IMR-90 (cell line): ENCODE measurements at regions not wholly inside any gene's neighbourhood (a gene's known extent, or its start where the extent isn't known, plus 50 kb on each side); places are given as distances from the start of the nearest gene placed in this dataset.

Experiments used
- ATAC-seq: fragments of 200-7000 bp; cut with Tn5 transposase; 2 replicates; pipeline ENCODE4 v1.9.1; 2020; ENCODE audit warnings: low read depth, mild to moderate bottlenecking, moderate library complexity
- BruUV-seq: library from RNA; stranded (reverse); fragments of 400-500 nt; replicated peaks from 2 replicates; lab custom pipeline; 2021; lab: Mats Ljungman, UMichigan
- CTCF ChIA-PET: fragments of 300-600 bp; formaldehyde crosslinking; extraction: SDS; loops from one replicate; lab custom pipeline; 2021; ENCODE audit warnings: antibody characterized with exemption; lab: Yijun Ruan, JAX
- POLR2A ChIA-PET: fragments of 300-600 bp; sonication (Branson Sonifier 250); formaldehyde crosslinking; loops from one replicate; lab custom pipeline; 2022; ENCODE audit warnings: antibody characterized with exemption; ENCODE audit not compliant: unreplicated experiment; lab: Charles Lee
- DNase-seq: peaks from one replicate; pipeline ENCODE4 v3.0.0; 2013
- H2AFZ ChIP-seq: replicated peaks from 2 replicates; pipeline ENCODE3; 2013; ENCODE audit warnings: low read length, mild to moderate bottlenecking; ENCODE audit not compliant: poor library complexity
- H2AK5ac ChIP-seq: 2 replicates; pipeline ENCODE4 v1.6.1; 2013; ENCODE audit warnings: low read depth, low read length, inconsistent platforms
- H2AK9ac ChIP-seq: replicated peaks from 2 replicates; pipeline ENCODE3; 2013; ENCODE audit warnings: mild to moderate bottlenecking, low read depth, low read length, moderate library complexity; ENCODE audit not compliant: poor library complexity
- H2BK120ac ChIP-seq: 2 replicates; pipeline ENCODE4 v1.6.1; 2013; ENCODE audit warnings: low read depth, low read length, inconsistent platforms
- H2BK15ac ChIP-seq: 3 replicates; pipeline ENCODE4 v1.6.1; 2013; ENCODE audit warnings: low read depth, low read length, inconsistent platforms
- H2BK20ac ChIP-seq: 2 replicates; pipeline ENCODE4 v1.6.1; 2013; ENCODE audit warnings: low read depth, mild to moderate bottlenecking, inconsistent platforms, low read length, moderate library complexity
- H2BK5ac ChIP-seq: 2 replicates; pipeline ENCODE4 v1.6.1; 2013; ENCODE audit warnings: mild to moderate bottlenecking, low read depth, low read length, inconsistent platforms; ENCODE audit not compliant: poor library complexity, severe bottlenecking
- H3K14ac ChIP-seq: replicated peaks from 2 replicates; pipeline ENCODE4 v1.6.1; 2013; ENCODE audit warnings: low read depth, low read length, inconsistent platforms
- H3K18ac ChIP-seq: 2 replicates; pipeline ENCODE4 v1.6.1; 2013; ENCODE audit warnings: low read depth, low read length, control low read depth
- H3K23ac ChIP-seq: 2 replicates; pipeline ENCODE4 v1.6.1; 2013; ENCODE audit warnings: low read depth, low read length, inconsistent platforms
- H3K27ac ChIP-seq: 2 replicates; pipeline ENCODE4 v1.5.1; 2013; ENCODE audit warnings: mild to moderate bottlenecking, control low read depth, low read length; ENCODE audit not compliant: insufficient read depth
- H3K27me3 ChIP-seq: 2 replicates; pipeline ENCODE4 v1.6.1; 2013; ENCODE audit warnings: low read length; ENCODE audit not compliant: control insufficient read depth, insufficient read depth
- H3K36me3 ChIP-seq: 2 replicates; pipeline ENCODE4 v1.6.1; 2013; ENCODE audit warnings: low read length, mixed read lengths; ENCODE audit not compliant: control insufficient read depth, insufficient read depth
- H3K4ac ChIP-seq: 2 replicates; pipeline ENCODE4 v1.6.1; 2013; ENCODE audit warnings: low read depth, low read length, inconsistent platforms
- H3K4me1 ChIP-seq: 2 replicates; pipeline ENCODE4 v1.6.1; 2013; ENCODE audit warnings: low read length, mixed read lengths; ENCODE audit not compliant: control insufficient read depth, insufficient read depth
- H3K4me2 ChIP-seq: 2 replicates; pipeline ENCODE4 v1.6.1; 2013; ENCODE audit warnings: low read depth, mild to moderate bottlenecking, control low read depth, low read length, moderate library complexity
- H3K4me3 ChIP-seq: 2 replicates; pipeline ENCODE4 v1.5.1; 2013; ENCODE audit warnings: low read depth, mild to moderate bottlenecking, control low read depth, low read length, moderate library complexity; ENCODE audit not compliant: insufficient read depth
- H3K56ac ChIP-seq: 2 replicates; pipeline ENCODE4 v1.6.1; 2013; ENCODE audit warnings: low read length, inconsistent platforms; ENCODE audit not compliant: insufficient read depth; ENCODE audit errors: extremely low read depth
- H3K79me1 ChIP-seq, 2 experiments: 2 replicates each; pipeline ENCODE4 v1.6.1; 2013; ENCODE audit warnings: low read length in 2 of 2, inconsistent platforms in 1 of 2, low read depth in 1 of 2
- H3K9ac ChIP-seq: 2 replicates; pipeline ENCODE4 v1.6.1; 2013; ENCODE audit warnings: low read depth, low read length, control low read depth
- H3K9me1 ChIP-seq: 2 replicates; pipeline ENCODE4 v1.6.1; 2013; ENCODE audit warnings: low read length, inconsistent platforms; ENCODE audit not compliant: insufficient read depth
- H3K9me3 ChIP-seq: 2 replicates; pipeline ENCODE4 v1.6.1; 2013; ENCODE audit warnings: low read length; ENCODE audit not compliant: control insufficient read depth, insufficient read depth
- H4K20me1 ChIP-seq: 2 replicates; pipeline ENCODE4 v1.6.1; 2013; ENCODE audit warnings: low read length, inconsistent platforms; ENCODE audit not compliant: insufficient read depth
- H4K5ac ChIP-seq: 2 replicates; pipeline ENCODE4 v1.6.1; 2013; ENCODE audit warnings: mild to moderate bottlenecking, low read depth, low read length, control low read depth
- H4K8ac ChIP-seq, 2 experiments: 2 replicates each; pipeline ENCODE4 v1.6.1; 2013; ENCODE audit warnings: low read depth in 2 of 2, low read length in 2 of 2, control low read depth in 1 of 2, inconsistent platforms in 1 of 2
- H4K91ac ChIP-seq: 2 replicates; pipeline ENCODE4 v1.6.1; 2013; ENCODE audit warnings: low read depth, low read length, inconsistent platforms; ENCODE audit not compliant: insufficient read depth
- BHLHE40 ChIP-seq: fragments of 150-350 bp; IDR thresholded peaks from 2 replicates; pipeline ENCODE4 v1.6.1; 2016; ENCODE audit warnings: mild to moderate bottlenecking, low read depth, low read length
- CHD1 ChIP-seq: IDR thresholded peaks from 2 replicates; pipeline ENCODE4 v1.6.1; 2012; ENCODE audit warnings: low read depth, low read length, improper control_type of control experiment
- FOS ChIP-seq: fragments of 150-350 bp; IDR thresholded peaks from 2 replicates; pipeline ENCODE4 v1.6.1; 2016; ENCODE audit warnings: low read depth, low read length
- MAFK ChIP-seq: IDR thresholded peaks from 2 replicates; pipeline ENCODE4 v1.6.1; 2012; ENCODE audit warnings: low read depth, low read length, improper control_type of control experiment
- MXI1 ChIP-seq: IDR thresholded peaks from 2 replicates; pipeline ENCODE4 v1.6.1; 2012; ENCODE audit warnings: low read depth, mild to moderate bottlenecking, low read length, moderate library complexity, borderline replicate concordance
- NFE2L2 ChIP-seq: fragments of 150-350 bp; IDR thresholded peaks from 2 replicates; pipeline ENCODE4 v1.6.1; 2016; ENCODE audit warnings: low read depth, mild to moderate bottlenecking, low read length
- POLR2A ChIP-seq: IDR thresholded peaks from 2 replicates; pipeline ENCODE4 v1.6.1; 2012; ENCODE audit warnings: mild to moderate bottlenecking, low read depth, low read length
- RAD21 ChIP-seq: IDR thresholded peaks from 2 replicates; pipeline ENCODE4 v1.6.1; 2012; ENCODE audit warnings: low read length, improper control_type of control experiment
- RCOR1 ChIP-seq: IDR thresholded peaks from 2 replicates; pipeline ENCODE4 v1.6.1; 2012; ENCODE audit warnings: mild to moderate bottlenecking, low read length, improper control_type of control experiment; ENCODE audit not compliant: insufficient replicate concordance
- RFX5 ChIP-seq: IDR thresholded peaks from 2 replicates; pipeline ENCODE4 v1.8.0; 2012; ENCODE audit warnings: low read depth, mild to moderate bottlenecking, low read length, moderate library complexity
- SMC3 ChIP-seq: fragments of 150-350 bp; IDR thresholded peaks from 2 replicates; pipeline ENCODE4 v1.6.1; 2016; ENCODE audit warnings: low read depth, mild to moderate bottlenecking, antibody characterized with exemption, low read length, moderate library complexity
- WGBS, 2 experiments: methylation state at CpG; one replicate each; pipeline versions ENCODE4 v1.1.5 to v1.1.7; 2013; ENCODE audit warnings: missing lambda C conversion rate in 2 of 2; ENCODE audit not compliant: insufficient read length in 1 of 2; ENCODE audit errors: extremely low coverage in 2 of 2; 5-methylcytosine and 5-hydroxymethylcytosine counted together
- dilution Hi-C: fragments of 300-500 bp; cut with HindIII; formaldehyde crosslinking; loops from one replicate; pipeline ENCODE4 v1.14.3; 2018; ENCODE audit warnings: low sequenced_read_pairs; ENCODE audit not compliant: unreplicated experiment
- in situ Hi-C: fragments of 300-500 bp; cut with MboI; formaldehyde crosslinking; loops from 3 replicates; pipeline ENCODE4 v1.14.3; 2019; ENCODE audit warnings: low sequenced_read_pairs, inconsistent platforms, mixed read lengths
- intact Hi-C: fragments of 100-400 bp; cut with micrococcal nuclease; formaldehyde crosslinking; loops from 2 replicates; pipeline ENCODE4 v1.10.0; 2022
- TF ChIP-seq, protein P1 (sequence below): fragments of 150-350 bp; IDR thresholded peaks from 2 replicates; pipeline ENCODE4 v1.6.1; 2017; ENCODE audit warnings: mild to moderate bottlenecking, antibody characterized with exemption, low read length, low read depth
- TF ChIP-seq, protein P2 (sequence below): conservative IDR thresholded peaks from 2 replicates; pipeline ENCODE4 v1.5.1; 2012; ENCODE audit warnings: mild to moderate bottlenecking, low read depth, low read length, improper control_type of control experiment
- TF ChIP-seq, protein P3 (sequence below): fragments of 150-350 bp; IDR thresholded peaks from 2 replicates; pipeline ENCODE4 v1.6.1; 2016; ENCODE audit warnings: low read depth, mild to moderate bottlenecking, low read length, moderate library complexity, borderline replicate concordance

DNA sequence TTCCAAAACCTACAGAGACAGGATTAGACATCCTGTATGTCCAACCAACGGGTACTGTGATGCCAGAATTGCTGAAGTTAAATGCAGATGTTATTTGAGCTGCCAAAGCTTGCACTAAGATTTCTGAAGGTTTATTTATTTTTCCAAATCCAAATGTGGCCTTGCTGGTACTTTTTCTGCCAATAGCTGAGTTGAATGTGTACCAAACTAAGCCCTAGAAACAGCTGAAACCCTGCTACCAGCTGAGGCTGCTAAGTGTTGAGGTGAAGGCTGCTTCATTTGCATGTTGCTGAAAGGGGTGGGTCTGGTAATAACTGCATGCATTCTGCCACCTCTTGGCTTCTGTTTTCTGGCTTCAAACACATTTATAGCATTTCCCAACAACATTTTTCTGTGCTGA, 366.5 kb downstream of the FAT4 start:
- Histone ChIP-seq H4K20me1 (no peaks in the 10 kb centered on the region), H3K9me3 (no peaks in the 10 kb centered on the region), H3K4me2 (no peak overlapping the region), H3K4ac (no peak overlapping the region), H2AFZ (no peak overlapping the region), H3K56ac (no peak overlapping the region), H2AK5ac (no peak overlapping the region), H3K14ac (no peak overlapping the region), H3K27ac (no peak overlapping the region), H2AK9ac (no peak overlapping the region), H3K18ac (no peak overlapping the region), H4K91ac (no peak overlapping the region), H2BK15ac (no peak overlapping the region), H3K79me1 (no peaks in the 10 kb centered on the region), H4K8ac (no peak overlapping the region), H3K4me1 (0 out of 2 replicates have a peak, but pooled peaks cover 2% of the 10 kb centered on the region), H3K23ac (no peak overlapping the region), H2BK5ac (no peak overlapping the region), H3K4me3 (no peak overlapping the region), H3K36me3 (no peaks in the 10 kb centered on the region), H3K9me1 (no peaks in the 10 kb centered on the region), H3K27me3 (no peaks in the 10 kb centered on the region), H2BK120ac (no peak overlapping the region), H4K5ac (no peak overlapping the region), H2BK20ac (no peak overlapping the region), H3K9ac (no peak overlapping the region)
- in situ Hi-C loops = no loop called here
- TF ChIP-seq MAFK = no peak
- no peak for TF ChIP-seq POLR2A
- no peak for TF ChIP-seq NFE2L2
- no peak for TF ChIP-seq FOS
- no peak for TF ChIP-seq BHLHE40
- TF ChIP-seq, protein P1, sequence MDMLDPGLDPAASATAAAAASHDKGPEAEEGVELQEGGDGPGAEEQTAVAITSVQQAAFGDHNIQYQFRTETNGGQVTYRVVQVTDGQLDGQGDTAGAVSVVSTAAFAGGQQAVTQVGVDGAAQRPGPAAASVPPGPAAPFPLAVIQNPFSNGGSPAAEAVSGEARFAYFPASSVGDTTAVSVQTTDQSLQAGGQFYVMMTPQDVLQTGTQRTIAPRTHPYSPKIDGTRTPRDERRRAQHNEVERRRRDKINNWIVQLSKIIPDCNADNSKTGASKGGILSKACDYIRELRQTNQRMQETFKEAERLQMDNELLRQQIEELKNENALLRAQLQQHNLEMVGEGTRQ = no peak
- TF ChIP-seq RAD21 = no peak
- TF ChIP-seq, protein P2, sequence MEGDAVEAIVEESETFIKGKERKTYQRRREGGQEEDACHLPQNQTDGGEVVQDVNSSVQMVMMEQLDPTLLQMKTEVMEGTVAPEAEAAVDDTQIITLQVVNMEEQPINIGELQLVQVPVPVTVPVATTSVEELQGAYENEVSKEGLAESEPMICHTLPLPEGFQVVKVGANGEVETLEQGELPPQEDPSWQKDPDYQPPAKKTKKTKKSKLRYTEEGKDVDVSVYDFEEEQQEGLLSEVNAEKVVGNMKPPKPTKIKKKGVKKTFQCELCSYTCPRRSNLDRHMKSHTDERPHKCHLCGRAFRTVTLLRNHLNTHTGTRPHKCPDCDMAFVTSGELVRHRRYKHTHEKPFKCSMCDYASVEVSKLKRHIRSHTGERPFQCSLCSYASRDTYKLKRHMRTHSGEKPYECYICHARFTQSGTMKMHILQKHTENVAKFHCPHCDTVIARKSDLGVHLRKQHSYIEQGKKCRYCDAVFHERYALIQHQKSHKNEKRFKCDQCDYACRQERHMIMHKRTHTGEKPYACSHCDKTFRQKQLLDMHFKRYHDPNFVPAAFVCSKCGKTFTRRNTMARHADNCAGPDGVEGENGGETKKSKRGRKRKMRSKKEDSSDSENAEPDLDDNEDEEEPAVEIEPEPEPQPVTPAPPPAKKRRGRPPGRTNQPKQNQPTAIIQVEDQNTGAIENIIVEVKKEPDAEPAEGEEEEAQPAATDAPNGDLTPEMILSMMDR = no peak
- TF ChIP-seq MXI1 = no peak
- no peak for TF ChIP-seq SMC3
- no peak for TF ChIP-seq RCOR1
- TF ChIP-seq, protein P3, sequence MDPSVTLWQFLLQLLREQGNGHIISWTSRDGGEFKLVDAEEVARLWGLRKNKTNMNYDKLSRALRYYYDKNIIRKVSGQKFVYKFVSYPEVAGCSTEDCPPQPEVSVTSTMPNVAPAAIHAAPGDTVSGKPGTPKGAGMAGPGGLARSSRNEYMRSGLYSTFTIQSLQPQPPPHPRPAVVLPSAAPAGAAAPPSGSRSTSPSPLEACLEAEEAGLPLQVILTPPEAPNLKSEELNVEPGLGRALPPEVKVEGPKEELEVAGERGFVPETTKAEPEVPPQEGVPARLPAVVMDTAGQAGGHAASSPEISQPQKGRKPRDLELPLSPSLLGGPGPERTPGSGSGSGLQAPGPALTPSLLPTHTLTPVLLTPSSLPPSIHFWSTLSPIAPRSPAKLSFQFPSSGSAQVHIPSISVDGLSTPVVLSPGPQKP = no peak
- TF ChIP-seq RFX5 = no peak
- TF ChIP-seq CHD1 = no peak
- dilution Hi-C loops = no loop called here
- no peak for ATAC-seq
- DNase-seq = no peak
- intact Hi-C loops = no loop called here
- ChIA-PET CTCF (interaction anchor here (0.5 kb wide), 1 partner anchor 50 kb away, joined by 3 read pairs; no protein-coding TSS in a partner anchor), POLR2A (no interaction called here)
- WGBS, 2 experiments = no CpG with 5 or more reads among the region's 1 CpG
- no TSS peak for BruUV-seq
